H9 (cell line): ENCODE measurements at regions not wholly inside any gene's neighbourhood (a gene's known extent, or its start where the extent isn't known, plus 50 kb on each side); places are given as distances from the start of the nearest gene placed in this dataset.
A peak's percentile ranks its signal among the peaks of the same experiment; 100 is the strongest.

Experiments used
- DNase-seq: peaks from one replicate; pipeline ENCODE4 v3.0.0-alpha.2; 2017
- H2AFZ ChIP-seq: one replicate; pipeline ENCODE4 v1.6.1; 2013; ENCODE audit warnings: mild to moderate bottlenecking, low read length, control low read depth, moderate library complexity
- H2AK5ac ChIP-seq: 2 replicates; pipeline ENCODE4 v1.6.1; 2013; ENCODE audit warnings: low read length, control low read depth, mixed read lengths; ENCODE audit not compliant: insufficient read length
- H2BK120ac ChIP-seq: one replicate; pipeline ENCODE4 v1.6.1; 2013; ENCODE audit warnings: low read depth, mild to moderate bottlenecking, low read length, control low read depth, inconsistent platforms; ENCODE audit not compliant: poor library complexity, severe bottlenecking
- H2BK12ac ChIP-seq: 2 replicates; pipeline ENCODE4 v1.6.1; 2013; ENCODE audit warnings: low read length, control low read depth, mixed read lengths, low read depth; ENCODE audit not compliant: insufficient read length
- H2BK15ac ChIP-seq: 2 replicates; pipeline ENCODE4 v1.6.1; 2013; ENCODE audit warnings: low read depth, low read length, control low read depth
- H2BK20ac ChIP-seq: one replicate; pipeline ENCODE4 v1.6.1; 2013; ENCODE audit warnings: low read depth, mild to moderate bottlenecking, low read length, control low read depth, inconsistent platforms; ENCODE audit not compliant: poor library complexity, severe bottlenecking
- H2BK5ac ChIP-seq: 2 replicates; pipeline ENCODE4 v1.6.1; 2013; ENCODE audit warnings: low read length, control low read depth, mixed read lengths; ENCODE audit not compliant: insufficient read length
- H3K14ac ChIP-seq: 2 replicates; pipeline ENCODE4 v1.6.1; 2013; ENCODE audit warnings: low read length, control low read depth; ENCODE audit not compliant: insufficient read depth
- H3K18ac ChIP-seq: 2 replicates; pipeline ENCODE4 v1.6.1; 2013; ENCODE audit warnings: low read depth, mild to moderate bottlenecking, mixed read lengths, low read length, control low read depth; ENCODE audit not compliant: insufficient read length
- H3K23ac ChIP-seq: 2 replicates; pipeline ENCODE4 v1.6.1; 2013; ENCODE audit warnings: low read length, control low read depth, mixed read lengths, low read depth; ENCODE audit not compliant: insufficient read length
- H3K23me2 ChIP-seq: 2 replicates; pipeline ENCODE4 v1.6.1; 2013; ENCODE audit warnings: low read depth, mild to moderate bottlenecking, mixed read lengths, low read length, control low read depth; ENCODE audit not compliant: insufficient read length, poor library complexity, severe bottlenecking
- H3K27ac ChIP-seq: 2 replicates; pipeline ENCODE4 v1.5.1; 2013; ENCODE audit warnings: low read length, control low read depth, mixed read lengths, low read depth; ENCODE audit not compliant: insufficient read length
- H3K27me3 ChIP-seq: 2 replicates; pipeline ENCODE4 v1.6.1; 2013; ENCODE audit warnings: low read length, control low read depth, inconsistent platforms; ENCODE audit not compliant: insufficient read depth
- H3K4ac ChIP-seq: 2 replicates; pipeline ENCODE4 v1.6.1; 2013; ENCODE audit warnings: low read depth, mild to moderate bottlenecking, control low read depth, inconsistent platforms, low read length, moderate library complexity
- H3K4me1 ChIP-seq: 2 replicates; pipeline ENCODE4 v1.6.1; 2013; ENCODE audit warnings: low read length, control low read depth, inconsistent platforms; ENCODE audit not compliant: insufficient read depth
- H3K4me2 ChIP-seq: 2 replicates; pipeline ENCODE4 v1.6.1; 2013; ENCODE audit warnings: low read length, control low read depth, mixed read lengths; ENCODE audit not compliant: insufficient read length, insufficient read depth
- H3K56ac ChIP-seq: 2 replicates; pipeline ENCODE4 v1.6.1; 2013; ENCODE audit warnings: low read depth, mild to moderate bottlenecking, mixed read lengths, low read length, control low read depth; ENCODE audit not compliant: insufficient read length
- H3K79me1 ChIP-seq: 2 replicates; pipeline ENCODE4 v1.6.1; 2013; ENCODE audit warnings: low read depth, mild to moderate bottlenecking, moderate library complexity, low read length, control low read depth, inconsistent platforms; ENCODE audit not compliant: insufficient read depth, poor library complexity, severe bottlenecking
- H3K79me2 ChIP-seq: 2 replicates; pipeline ENCODE4 v1.6.1; 2013; ENCODE audit warnings: low read length, control low read depth, inconsistent platforms; ENCODE audit not compliant: insufficient read depth
- H3K9ac ChIP-seq: 2 replicates; pipeline ENCODE4 v1.6.1; 2013; ENCODE audit warnings: low read length, control low read depth, mixed read lengths; ENCODE audit not compliant: insufficient read length; ENCODE audit errors: extremely low read depth
- H3K9me3 ChIP-seq: one replicate; pipeline ENCODE4 v1.6.1; 2013; ENCODE audit warnings: low read depth, low read length, inconsistent platforms; ENCODE audit not compliant: control insufficient read depth
- H3T11ph ChIP-seq: one replicate; pipeline ENCODE4 v1.6.1; 2013; ENCODE audit warnings: mild to moderate bottlenecking, low read length, control low read depth, inconsistent platforms
- H4K20me1 ChIP-seq: one replicate; pipeline ENCODE4 v1.6.1; 2013; ENCODE audit not compliant: control insufficient read depth, insufficient read length, insufficient read depth
- H4K5ac ChIP-seq: 2 replicates; pipeline ENCODE4 v1.6.1; 2013; ENCODE audit warnings: low read depth, mild to moderate bottlenecking, mixed read lengths, low read length, control low read depth; ENCODE audit not compliant: insufficient read length
- H4K8ac ChIP-seq: replicated peaks from 2 replicates; pipeline ENCODE4 v1.6.1; 2013; ENCODE audit warnings: low read length, control low read depth, mixed read lengths, low read depth; ENCODE audit not compliant: insufficient read length
- H4K91ac ChIP-seq: 2 replicates; pipeline ENCODE4 v1.6.1; 2013; ENCODE audit warnings: low read depth, mild to moderate bottlenecking, moderate library complexity, mixed read lengths, low read length, control low read depth; ENCODE audit not compliant: insufficient read length
- H3K27ac Mint-ChIP-seq, 3 experiments: 2 replicates in 2 of 3; 3 replicates in 1 of 3; pipeline ENCODE4 v1.8.0; 2020 to 2021; ENCODE audit warnings: mixed read lengths in 3 of 3, mild to moderate bottlenecking in 1 of 3, moderate library complexity in 1 of 3
- H3K27me3 Mint-ChIP-seq: 2 replicates; pipeline ENCODE4 v1.8.0; 2021; ENCODE audit warnings: low read depth, mild to moderate bottlenecking, moderate library complexity, mixed read lengths
- H3K36me3 Mint-ChIP-seq, 3 experiments: 2 replicates in 2 of 3; 3 replicates in 1 of 3; pipeline ENCODE4 v1.8.0; 2020 to 2021; ENCODE audit warnings: low read depth in 3 of 3, mixed read lengths in 3 of 3; ENCODE audit not compliant: insufficient read depth in 1 of 3
- H3K4me1 Mint-ChIP-seq, 2 experiments: 2 replicates each; pipeline ENCODE4 v1.8.0; 2020; ENCODE audit warnings: mixed read lengths in 2 of 2
- H3K4me3 Mint-ChIP-seq, 2 experiments: 2 replicates in 1 of 2; 3 replicates in 1 of 2; pipeline ENCODE4 v1.8.0; 2020 to 2021; ENCODE audit warnings: mild to moderate bottlenecking in 2 of 2, mixed read lengths in 2 of 2, moderate library complexity in 1 of 2
- H3K9me3 Mint-ChIP-seq, 2 experiments: 2 replicates in 1 of 2; 3 replicates in 1 of 2; pipeline ENCODE4 v1.8.0; 2020; ENCODE audit warnings: mild to moderate bottlenecking in 2 of 2, mixed read lengths in 2 of 2, moderate library complexity in 1 of 2
- CTCF ChIP-seq: fragments of 200-600 bp; sonication (generic); conservative IDR thresholded peaks from 3 replicates; pipeline ENCODE4 v1.8.0; 2021; ENCODE audit warnings: antibody characterized with exemption, mild to moderate bottlenecking
- WGBS: extraction: QIAGEN DNeasy Blood & Tissue Kit; methylation state at CpG from one replicate; pipeline ENCODE4 v1.1.7; 2013; ENCODE audit warnings: missing lambda C conversion rate, low lambda C conversion rate, mixed read lengths; ENCODE audit not compliant: insufficient read length; ENCODE audit errors: extremely low coverage; 5-methylcytosine and 5-hydroxymethylcytosine counted together

DNA sequence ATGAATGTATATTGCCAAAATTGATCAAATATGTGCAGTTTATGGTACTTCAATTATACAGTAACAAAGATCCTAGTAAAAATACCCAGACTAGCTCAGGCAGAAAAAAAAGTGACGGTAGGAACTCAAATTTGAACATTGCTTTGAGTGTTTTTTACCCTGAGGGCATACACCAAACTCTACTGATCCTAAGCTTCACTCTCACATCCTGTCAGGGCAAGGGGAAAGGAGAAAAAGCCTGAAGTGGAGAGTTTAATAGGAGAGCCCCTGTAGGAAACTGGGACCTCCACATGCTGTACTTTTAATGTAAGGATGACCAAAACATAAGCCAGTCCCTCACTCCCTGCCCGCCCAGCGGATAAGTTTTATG is 59.8 kb upstream of the GNG12 start:
- no peaks in the 10 kb centered on the region for H3K79me2 ChIP-seq
- H3K23ac ChIP-seq = no peak overlapping the region
- no peak overlapping the region for H2AFZ ChIP-seq
- no peak overlapping the region for H2BK120ac ChIP-seq
- no peak overlapping the region for H3K18ac ChIP-seq
- H4K91ac ChIP-seq = no peak overlapping the region
- H2BK20ac ChIP-seq = no peak overlapping the region
- H3K9ac ChIP-seq = no peak overlapping the region
- no peak overlapping the region for H2BK12ac ChIP-seq
- H3K27me3 ChIP-seq = no peaks in the 10 kb centered on the region
- no peak overlapping the region for H2BK5ac ChIP-seq
- no peak overlapping the region for H3K4me2 ChIP-seq
- no peaks in the 10 kb centered on the region for H4K20me1 ChIP-seq
- H3K9me3 Mint-ChIP-seq = no peaks in the 10 kb centered on the region
- H3K36me3 Mint-ChIP-seq = no peaks in the 10 kb centered on the region
- H3K9me3 ChIP-seq = no peaks in the 10 kb centered on the region
- H3K27ac Mint-ChIP-seq = peak overlapping the region; percentile 5 to 87 (median 79); a peak in 3 of 7 replicates
- no peak overlapping the region; a peak in 1 of 5 replicates for H3K4me3 Mint-ChIP-seq
- no peak for TF ChIP-seq CTCF
- no peak overlapping the region for H2BK15ac ChIP-seq
- no peak overlapping the region for H3K14ac ChIP-seq
- peaks cover 9% of the 10 kb centered on the region; the same call in 1 of the 2 replicates for H3K4me1 ChIP-seq
- DNase-seq = no peak
- no peak overlapping the region for H3K27ac ChIP-seq
- H3K4me1 Mint-ChIP-seq = peaks cover 43 to 52% of the 10 kb centered on the region in 2 experiments
- no peak overlapping the region for H3K4ac ChIP-seq
- no peak overlapping the region for H3T11ph ChIP-seq
- no peaks in the 10 kb centered on the region for H3K79me1 ChIP-seq
- H4K5ac ChIP-seq = no peak overlapping the region
- no peaks in the 10 kb centered on the region for H3K23me2 ChIP-seq
- H4K8ac ChIP-seq = no peak overlapping the region
- no CpG with 5 or more reads among the region's 3 CpGs for WGBS
- no peak overlapping the region for H2AK5ac ChIP-seq
- H3K56ac ChIP-seq = no peak overlapping the region
- peaks cover 2% of the 10 kb centered on the region; the same call in 1 of the 2 replicates for H3K27me3 Mint-ChIP-seq
